Activated CD4-positive, alpha-beta T cell treated with anti-CD3 and anti-CD28 coated beads, Interleukin-2, amount 10 ng/mL, durations not matched to agents 7 days and 5 days (primary cell): ENCODE measurements at regions not wholly inside any gene's neighbourhood (a gene's known extent, or its start where the extent isn't known, plus 50 kb on each side); places are given as distances from the start of the nearest gene placed in this dataset.

Experiments used
- CTCF ChIA-PET: fragments of 350-600 bp; sonication (Branson Sonifier 250); formaldehyde crosslinking; loops from one replicate; lab custom pipeline; 2021; ENCODE audit warnings: antibody characterized with exemption; lab: Charles Lee
- POLR2A ChIA-PET: fragments of 350-600 bp; sonication (Branson Sonifier 250); formaldehyde crosslinking; loops from one replicate; lab custom pipeline; 2021; ENCODE audit warnings: antibody characterized with exemption; lab: Charles Lee
- DNase-seq: peaks from one replicate; pipeline ENCODE4 v3.0.0-alpha.2; 2020
- H3K27ac Mint-ChIP-seq: one replicate; pipeline ENCODE4 v1.8.0; 2021; ENCODE audit warnings: mild to moderate bottlenecking, moderate library complexity, mixed read lengths
- H3K27me3 Mint-ChIP-seq: one replicate; pipeline ENCODE4 v1.8.0; 2021; ENCODE audit warnings: mixed read lengths
- H3K36me3 Mint-ChIP-seq: one replicate; pipeline ENCODE4 v1.8.0; 2021; ENCODE audit warnings: low read depth, mixed read lengths
- H3K4me1 Mint-ChIP-seq: one replicate; pipeline ENCODE4 v1.8.0; 2021; ENCODE audit warnings: mixed read lengths
- H3K4me3 Mint-ChIP-seq: one replicate; pipeline ENCODE4 v1.8.0; 2021; ENCODE audit warnings: mild to moderate bottlenecking, moderate library complexity, mixed read lengths
- H3K9me3 Mint-ChIP-seq: one replicate; pipeline ENCODE4 v1.8.0; 2021; ENCODE audit warnings: mixed read lengths

DNA sequence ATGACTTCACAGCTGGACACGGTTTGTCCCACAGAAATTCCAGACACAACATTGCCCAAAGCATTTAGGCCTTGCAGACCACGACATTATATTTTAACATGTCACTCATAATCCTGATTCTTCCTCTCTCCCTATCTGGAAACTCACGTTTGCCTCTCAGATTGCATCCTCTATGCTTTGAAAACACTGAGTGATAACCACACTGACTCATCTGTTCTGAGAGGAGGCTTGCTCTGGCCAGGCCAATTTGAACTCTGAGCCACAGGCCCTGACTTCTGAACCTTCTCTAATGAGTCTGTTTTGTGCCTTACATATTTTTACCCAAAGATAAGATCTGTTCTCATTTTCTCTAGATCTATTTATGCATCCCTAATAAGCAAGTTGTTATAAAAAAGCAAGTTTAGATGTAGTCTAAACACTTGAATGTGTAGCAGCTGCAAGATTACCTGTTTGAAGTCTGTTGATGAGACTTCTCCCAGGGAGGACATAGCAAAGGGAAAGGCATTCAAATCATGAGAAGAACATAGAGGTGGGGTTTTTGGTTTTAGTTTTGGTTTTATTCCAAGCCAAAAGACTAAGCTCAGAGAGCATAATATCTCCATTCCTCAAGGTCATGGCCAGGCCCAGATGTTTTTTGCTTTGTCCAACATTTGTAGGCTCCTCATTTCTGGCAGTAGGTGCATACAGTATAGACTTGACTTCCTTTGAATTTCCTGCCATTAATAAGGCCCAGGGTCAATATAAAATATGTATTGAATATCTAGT lies 234.4 kb upstream of the LRTM1 start:
- Mint-ChIP-seq H3K27ac (no peak overlapping the region), H3K27me3 (no peaks in the 10 kb centered on the region), H3K4me3 (no peak overlapping the region), H3K36me3 (no peaks in the 10 kb centered on the region), H3K9me3 (no peaks in the 10 kb centered on the region), H3K4me1 (no peaks in the 10 kb centered on the region)
- CTCF ChIA-PET = interaction anchor here (0.6 kb wide), 1 partner anchor 734 kb away, joined by 4 read pairs; no protein-coding TSS in a partner anchor
- POLR2A ChIA-PET = no interaction called here
- DNase-seq = no peak

DNA sequence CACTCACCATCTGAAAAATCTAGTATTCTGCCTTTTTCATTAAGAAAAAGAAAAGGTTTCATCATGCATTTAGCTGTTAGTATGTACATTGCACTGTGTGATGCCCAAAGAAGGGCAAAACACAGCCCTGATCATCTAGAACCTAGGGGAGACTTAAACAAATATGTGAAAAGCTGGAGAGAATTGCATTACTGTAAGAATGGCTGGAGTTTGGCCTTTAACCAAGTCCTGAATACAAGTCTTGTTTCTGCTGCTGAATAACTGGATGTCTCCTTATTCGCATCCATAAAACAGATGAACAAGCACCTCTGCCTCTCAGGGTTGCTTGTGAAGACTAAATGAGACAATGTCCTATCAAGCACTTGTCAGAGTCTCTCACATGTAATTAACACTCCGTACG lies 233.4 kb upstream of the LRTM1 start:
- H3K4me3 Mint-ChIP-seq = no peak overlapping the region
- H3K4me1 Mint-ChIP-seq = no peaks in the 10 kb centered on the region
- H3K27ac Mint-ChIP-seq = no peak overlapping the region
- CTCF ChIA-PET = no interaction called here
- H3K36me3 Mint-ChIP-seq = no peaks in the 10 kb centered on the region
- H3K9me3 Mint-ChIP-seq = no peaks in the 10 kb centered on the region
- POLR2A ChIA-PET = no interaction called here
- no peaks in the 10 kb centered on the region for H3K27me3 Mint-ChIP-seq
- no peak for DNase-seq

DNA sequence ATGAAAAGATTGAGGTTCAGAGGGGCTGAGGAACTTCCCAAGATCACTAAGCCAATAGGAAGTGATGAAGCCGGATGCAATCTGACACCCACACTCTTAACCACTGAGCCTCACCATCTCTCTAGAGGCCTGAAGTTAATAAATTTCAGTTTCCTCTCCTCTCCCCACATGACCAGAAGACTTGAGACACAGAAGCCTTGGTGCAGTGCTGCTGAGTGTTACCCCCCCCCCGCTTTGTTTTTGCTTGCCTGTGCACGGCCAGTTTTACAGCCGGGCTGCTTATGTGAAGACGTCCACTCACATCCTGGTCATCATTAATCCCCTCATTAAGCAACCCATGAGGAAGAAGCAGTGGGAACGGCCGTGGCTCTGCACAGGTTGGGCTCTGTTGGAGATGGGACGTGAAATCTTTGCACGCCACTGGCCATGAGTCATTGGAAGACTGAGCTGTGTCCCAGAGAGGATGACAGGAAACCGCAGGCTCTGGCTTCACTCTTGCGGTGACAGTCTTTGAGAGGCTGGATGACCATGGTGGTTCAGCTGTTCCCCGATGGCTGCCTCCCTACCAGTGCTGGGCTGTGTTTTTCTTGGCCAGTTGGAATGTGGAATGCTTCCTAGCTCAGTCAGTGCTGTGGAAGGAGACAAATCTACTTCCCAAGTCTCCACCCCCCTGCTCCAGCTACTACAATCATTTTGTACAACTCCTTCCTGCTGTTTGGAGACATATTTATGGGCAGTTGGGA lies 232.6 kb upstream of the LRTM1 start:
- Mint-ChIP-seq H3K27me3 (no peaks in the 10 kb centered on the region), H3K4me1 (no peaks in the 10 kb centered on the region), H3K9me3 (no peaks in the 10 kb centered on the region), H3K36me3 (no peaks in the 10 kb centered on the region), H3K4me3 (no peak overlapping the region), H3K27ac (no peak overlapping the region)
- ChIA-PET POLR2A (no interaction called here), CTCF (no interaction called here)
- no peak for DNase-seq

DNA sequence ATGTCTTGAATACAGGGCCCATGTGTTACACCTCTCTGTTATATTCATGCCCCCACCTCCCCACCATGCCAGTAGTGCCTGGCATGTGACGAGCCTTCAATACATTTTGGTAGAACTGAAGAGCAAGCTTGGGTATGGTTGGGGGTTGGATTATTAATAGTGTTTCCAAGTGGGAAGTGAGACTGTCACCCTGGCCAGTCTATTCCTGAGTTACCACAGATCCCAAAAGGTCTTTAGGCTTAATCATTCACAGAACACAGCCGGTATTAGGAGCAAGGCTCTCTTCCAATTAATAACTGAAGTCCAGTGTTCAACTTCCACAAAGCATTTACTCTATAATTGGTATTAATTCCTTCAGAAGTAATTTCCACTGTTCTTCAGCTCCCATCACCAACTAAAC lies 231.9 kb upstream of the LRTM1 start:
- Mint-ChIP-seq H3K27me3 (no peaks in the 10 kb centered on the region), H3K36me3 (no peaks in the 10 kb centered on the region), H3K27ac (no peak overlapping the region), H3K9me3 (no peaks in the 10 kb centered on the region), H3K4me1 (no peaks in the 10 kb centered on the region), H3K4me3 (no peak overlapping the region)
- no peak for DNase-seq
- POLR2A ChIA-PET = no interaction called here
- CTCF ChIA-PET = no interaction called here

DNA sequence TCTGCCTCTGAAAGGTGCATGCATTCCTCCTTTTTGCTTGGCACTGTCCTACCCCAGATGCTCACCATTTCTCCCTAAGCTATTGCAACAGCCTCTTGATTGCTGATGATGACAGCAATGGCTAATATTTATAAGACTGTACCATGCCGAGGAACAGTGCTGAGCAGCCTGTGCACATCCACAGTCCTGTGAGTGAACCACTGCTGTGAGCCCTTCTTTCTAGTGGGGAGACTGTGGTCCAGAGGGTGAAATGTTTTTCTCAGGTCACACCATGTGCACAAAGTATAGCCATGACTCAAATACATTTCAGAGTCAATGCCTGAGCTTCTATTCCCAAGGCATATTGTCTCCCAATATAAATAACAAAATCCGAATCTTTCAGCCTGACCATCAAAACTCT lies 231.2 kb upstream of the LRTM1 start:
- Mint-ChIP-seq H3K4me1 (no peaks in the 10 kb centered on the region), H3K9me3 (no peaks in the 10 kb centered on the region), H3K27me3 (no peaks in the 10 kb centered on the region), H3K36me3 (no peaks in the 10 kb centered on the region), H3K27ac (no peak overlapping the region), H3K4me3 (no peak overlapping the region)
- CTCF ChIA-PET = no interaction called here
- DNase-seq = no peak
- POLR2A ChIA-PET = no interaction called here

DNA sequence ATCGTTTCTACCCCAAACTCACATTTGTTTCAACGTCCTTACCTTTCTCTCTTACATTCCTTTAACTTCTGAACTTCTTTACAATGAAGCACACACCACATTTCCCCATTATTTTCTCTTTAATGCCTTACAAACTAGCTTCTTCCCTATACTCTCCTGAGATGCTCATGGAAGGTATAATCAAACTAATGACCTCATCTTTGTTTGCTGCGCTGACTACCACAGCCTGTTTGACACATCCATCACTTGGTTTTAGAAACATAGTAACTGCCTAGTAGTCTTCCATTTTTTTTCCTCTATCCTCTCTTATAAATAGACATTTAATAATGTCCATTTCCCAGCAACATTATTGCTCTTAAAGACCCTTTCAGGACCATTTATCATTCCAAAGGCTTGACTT lies 230.5 kb upstream of the LRTM1 start:
- no peak for DNase-seq
- CTCF ChIA-PET = no interaction called here
- POLR2A ChIA-PET = no interaction called here
- Mint-ChIP-seq H3K4me1 (no peaks in the 10 kb centered on the region), H3K36me3 (no peaks in the 10 kb centered on the region), H3K4me3 (no peak overlapping the region), H3K27ac (no peak overlapping the region), H3K9me3 (no peaks in the 10 kb centered on the region), H3K27me3 (no peaks in the 10 kb centered on the region)

DNA sequence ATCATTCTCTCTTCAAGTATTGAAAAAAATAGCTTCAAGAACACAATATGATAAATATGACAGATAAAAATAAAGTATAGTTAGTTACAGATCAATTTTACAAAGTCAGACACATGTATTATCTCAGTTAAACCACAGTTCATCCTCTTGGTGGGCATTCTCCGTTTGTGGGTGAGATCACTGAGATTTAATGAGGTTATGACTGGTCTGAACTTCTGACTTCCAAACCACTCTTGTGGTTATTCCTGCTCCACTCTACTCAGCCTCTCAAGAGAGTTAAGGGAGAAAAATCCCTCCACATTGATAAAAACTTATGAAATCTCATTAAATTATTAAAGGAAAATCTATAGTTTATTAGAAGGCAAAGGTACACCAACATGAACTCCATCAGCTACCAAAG lies 229.9 kb upstream of the LRTM1 start:
- H3K4me3 Mint-ChIP-seq = no peak overlapping the region
- ChIA-PET CTCF (no interaction called here), POLR2A (no interaction called here)
- no peak overlapping the region for H3K27ac Mint-ChIP-seq
- H3K27me3 Mint-ChIP-seq = no peaks in the 10 kb centered on the region
- no peaks in the 10 kb centered on the region for H3K9me3 Mint-ChIP-seq
- H3K4me1 Mint-ChIP-seq = no peaks in the 10 kb centered on the region
- DNase-seq = no peak
- no peaks in the 10 kb centered on the region for H3K36me3 Mint-ChIP-seq

DNA sequence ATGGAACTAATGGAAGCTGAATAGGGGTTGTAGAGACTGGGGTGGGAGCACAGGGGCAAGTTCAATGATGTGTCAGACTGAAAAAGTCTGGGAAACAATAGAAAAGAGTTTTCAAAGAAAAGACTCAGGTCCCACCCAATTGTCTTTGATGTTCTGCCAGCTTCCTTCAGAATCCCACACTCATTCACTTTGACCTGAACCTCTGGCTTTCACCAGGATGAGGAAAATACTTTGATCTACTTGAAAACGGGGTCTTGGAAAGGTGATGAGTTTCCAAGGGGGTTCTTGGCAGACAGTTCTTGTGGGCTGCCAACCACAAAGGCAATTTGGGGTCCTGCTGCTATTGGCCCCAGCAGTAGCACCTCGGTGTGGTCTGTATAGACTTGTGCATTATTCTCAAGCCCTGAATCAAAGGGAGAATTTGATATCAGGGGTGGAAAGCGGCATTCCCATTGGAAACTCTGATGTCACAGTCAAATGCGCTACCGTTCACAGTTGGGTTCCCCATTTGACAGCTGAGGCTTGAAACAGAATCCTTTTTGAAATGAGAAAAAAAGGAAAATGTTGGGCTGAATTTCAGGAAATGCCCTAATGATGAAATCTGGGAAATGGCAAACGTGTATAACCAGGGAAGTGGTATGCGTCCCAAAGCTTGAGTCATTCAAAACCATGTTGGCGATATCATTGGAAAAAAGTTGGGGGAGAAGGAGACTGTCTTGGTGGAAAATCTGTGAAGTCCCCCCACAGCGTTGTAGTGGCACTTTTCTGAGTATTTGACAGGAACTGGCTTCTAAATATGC lies 229.2 kb upstream of the LRTM1 start:
- H3K9me3 Mint-ChIP-seq = no peaks in the 10 kb centered on the region
- H3K27me3 Mint-ChIP-seq = no peaks in the 10 kb centered on the region
- H3K27ac Mint-ChIP-seq = no peak overlapping the region
- no peaks in the 10 kb centered on the region for H3K4me1 Mint-ChIP-seq
- POLR2A ChIA-PET = no interaction called here
- DNase-seq = no peak
- CTCF ChIA-PET = no interaction called here
- H3K4me3 Mint-ChIP-seq = no peak overlapping the region
- no peaks in the 10 kb centered on the region for H3K36me3 Mint-ChIP-seq

DNA sequence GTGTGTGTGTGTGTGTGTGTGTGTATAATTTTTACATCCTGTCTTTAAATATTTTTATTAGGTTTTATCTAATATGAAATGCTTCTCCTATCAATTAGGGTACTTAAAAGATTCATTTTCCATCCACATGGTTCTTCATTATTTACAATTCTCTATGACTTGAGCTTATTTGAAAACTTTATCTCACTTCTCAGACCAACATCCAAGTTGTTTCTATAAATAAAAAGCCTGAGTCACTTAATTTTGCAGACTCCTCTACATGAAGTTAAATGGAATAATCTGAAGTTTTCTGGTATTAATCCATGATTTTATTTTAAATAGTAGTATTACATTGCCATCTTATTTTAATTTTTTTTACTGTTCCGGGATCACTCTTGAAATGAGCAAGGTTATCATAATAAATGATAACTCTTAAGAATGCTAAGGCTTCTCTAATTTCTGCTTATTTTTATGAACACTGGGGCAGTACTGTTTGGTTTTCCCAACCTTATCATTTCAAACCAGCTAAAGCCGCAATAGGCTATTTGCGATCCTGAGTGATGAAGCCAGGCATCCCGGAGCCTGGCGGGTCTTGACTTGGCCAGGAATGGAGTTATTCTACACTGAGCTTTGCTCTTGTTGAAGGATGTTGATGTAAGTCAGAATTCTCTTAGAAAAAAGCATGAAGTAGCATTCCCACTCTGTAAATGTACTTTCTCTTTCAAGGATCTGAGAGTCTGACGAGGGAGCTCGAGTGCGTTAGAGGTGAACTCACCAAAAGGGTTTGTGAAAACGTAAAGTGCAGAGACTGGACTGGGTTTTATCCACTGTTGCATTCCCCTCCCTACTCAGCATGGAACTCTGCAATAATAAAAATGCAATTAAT lies 220.2 kb upstream of the LRTM1 start:
- H3K4me1 Mint-ChIP-seq = no peaks in the 10 kb centered on the region
- no peak overlapping the region for H3K27ac Mint-ChIP-seq
- no peak for DNase-seq
- POLR2A ChIA-PET = interaction anchor here (0.6 kb wide), 1 partner anchor 880 kb away, joined by 4 read pairs; no protein-coding TSS in a partner anchor
- H3K27me3 Mint-ChIP-seq = no peaks in the 10 kb centered on the region
- no peaks in the 10 kb centered on the region for H3K9me3 Mint-ChIP-seq
- H3K4me3 Mint-ChIP-seq = no peak overlapping the region
- CTCF ChIA-PET = interaction anchor here (0.5 kb wide), 1 partner anchor 1054 kb away, joined by 3 read pairs; no protein-coding TSS in a partner anchor
- no peaks in the 10 kb centered on the region for H3K36me3 Mint-ChIP-seq

DNA sequence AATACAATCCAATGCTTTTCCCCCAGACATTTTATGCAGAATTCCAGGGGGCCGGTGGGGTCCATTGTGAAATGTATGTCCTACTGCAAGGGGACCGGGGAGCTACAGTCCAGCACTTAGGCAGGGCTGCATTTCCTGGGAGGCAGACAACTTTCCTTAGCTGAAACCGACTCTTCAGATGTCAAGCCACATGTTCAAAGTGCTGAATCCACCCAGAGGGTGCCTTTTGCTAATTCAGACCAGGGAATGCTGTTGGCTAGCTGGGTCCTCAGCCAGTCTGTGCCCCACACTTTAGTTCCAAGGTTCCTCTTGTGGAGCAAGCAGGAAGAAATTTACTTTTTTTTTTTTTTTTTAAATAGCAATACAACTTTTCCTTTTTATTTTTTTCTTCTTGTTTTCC lies 219.5 kb upstream of the LRTM1 start:
- H3K27me3 Mint-ChIP-seq = no peaks in the 10 kb centered on the region
- ChIA-PET POLR2A (no interaction called here), CTCF (no interaction called here)
- no peaks in the 10 kb centered on the region for H3K36me3 Mint-ChIP-seq
- no peaks in the 10 kb centered on the region for H3K4me1 Mint-ChIP-seq
- H3K4me3 Mint-ChIP-seq = no peak overlapping the region
- no peak overlapping the region for H3K27ac Mint-ChIP-seq
- DNase-seq = no peak
- no peaks in the 10 kb centered on the region for H3K9me3 Mint-ChIP-seq

DNA sequence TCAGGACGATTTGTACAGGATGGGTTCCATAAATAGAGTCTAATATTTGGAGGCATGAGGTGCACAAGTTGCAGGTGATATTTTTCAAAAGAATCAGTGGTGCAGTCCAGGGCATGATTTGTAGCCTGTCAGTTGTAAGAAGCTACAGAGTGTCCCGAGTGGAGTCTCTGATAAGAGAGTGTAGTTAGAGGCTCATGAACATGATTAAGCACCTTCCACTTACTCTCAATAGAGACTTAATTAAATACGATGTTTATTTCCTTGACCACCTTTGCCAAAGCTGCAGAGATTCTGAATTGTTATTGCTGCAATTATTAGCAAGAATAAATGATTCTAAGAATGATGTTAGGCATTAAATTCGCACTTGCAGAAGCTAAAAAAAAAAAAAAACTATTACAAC lies 218.4 kb upstream of the LRTM1 start:
- POLR2A ChIA-PET = no interaction called here
- Mint-ChIP-seq H3K36me3 (no peaks in the 10 kb centered on the region), H3K4me1 (no peaks in the 10 kb centered on the region), H3K27ac (no peak overlapping the region), H3K4me3 (no peak overlapping the region), H3K9me3 (no peaks in the 10 kb centered on the region), H3K27me3 (no peaks in the 10 kb centered on the region)
- no peak for DNase-seq
- CTCF ChIA-PET = no interaction called here

DNA sequence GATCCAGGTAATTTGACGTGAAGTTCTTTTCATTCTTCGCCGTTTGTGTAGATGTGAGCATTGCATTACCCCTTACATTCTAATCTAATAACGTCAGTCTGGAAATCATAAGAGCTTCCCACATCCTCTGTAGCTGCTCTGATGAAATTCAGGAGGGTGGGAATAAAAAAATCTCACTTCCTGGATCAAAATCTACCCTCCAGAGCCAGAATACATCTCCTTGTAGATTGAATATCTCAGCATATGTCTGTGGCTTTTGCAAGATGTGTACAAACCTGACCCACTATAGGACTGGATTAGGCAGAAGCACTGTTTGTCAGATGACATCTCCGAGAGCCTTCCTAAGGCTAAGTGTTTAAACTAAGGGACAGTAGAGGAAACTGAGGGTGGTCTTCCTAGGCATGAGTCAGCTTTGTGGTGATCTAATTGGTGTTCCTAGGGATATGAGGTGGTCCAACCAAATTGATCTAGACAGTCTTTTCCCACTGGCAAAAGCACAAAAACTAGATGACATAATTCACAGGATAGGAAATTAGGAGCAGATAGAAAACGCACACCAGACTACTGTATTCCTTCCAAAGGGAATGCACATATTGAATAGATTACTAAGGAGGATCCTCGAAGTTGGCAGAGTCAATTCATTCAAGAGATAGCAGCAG lies 216.3 kb upstream of the LRTM1 start:
- no peak for DNase-seq
- ChIA-PET POLR2A (no interaction called here), CTCF (no interaction called here)
- Mint-ChIP-seq H3K4me3 (no peak overlapping the region), H3K4me1 (no peaks in the 10 kb centered on the region), H3K27me3 (no peaks in the 10 kb centered on the region), H3K27ac (no peak overlapping the region), H3K36me3 (no peaks in the 10 kb centered on the region), H3K9me3 (no peaks in the 10 kb centered on the region)
